ENCODE measurements at regions not wholly inside any gene's neighbourhood (a gene's known extent, or its start where the extent isn't known, plus 50 kb on each side); places are given as distances from the start of the nearest gene placed in this dataset.

DNA sequence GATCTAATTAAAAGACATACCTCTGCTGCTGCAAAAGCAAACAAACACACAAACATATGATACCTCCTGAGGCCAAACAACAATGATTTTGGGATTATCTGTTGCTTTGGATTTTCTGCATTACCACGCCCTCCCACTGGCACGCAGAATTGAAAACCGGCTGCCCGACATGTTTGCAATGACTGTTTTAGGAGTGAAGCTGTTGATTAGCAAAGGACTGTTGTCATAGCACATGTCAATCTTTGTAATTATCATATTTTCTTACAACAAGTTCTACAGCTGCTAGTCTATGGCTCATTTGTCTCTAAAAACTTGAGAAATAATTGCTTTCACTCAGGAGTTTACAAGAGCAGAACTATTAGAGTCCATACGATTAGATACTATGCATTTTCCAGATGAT lies 94.4 kb upstream of the MEIS1 start:
- TF ChIP-seq, protein P1, sequence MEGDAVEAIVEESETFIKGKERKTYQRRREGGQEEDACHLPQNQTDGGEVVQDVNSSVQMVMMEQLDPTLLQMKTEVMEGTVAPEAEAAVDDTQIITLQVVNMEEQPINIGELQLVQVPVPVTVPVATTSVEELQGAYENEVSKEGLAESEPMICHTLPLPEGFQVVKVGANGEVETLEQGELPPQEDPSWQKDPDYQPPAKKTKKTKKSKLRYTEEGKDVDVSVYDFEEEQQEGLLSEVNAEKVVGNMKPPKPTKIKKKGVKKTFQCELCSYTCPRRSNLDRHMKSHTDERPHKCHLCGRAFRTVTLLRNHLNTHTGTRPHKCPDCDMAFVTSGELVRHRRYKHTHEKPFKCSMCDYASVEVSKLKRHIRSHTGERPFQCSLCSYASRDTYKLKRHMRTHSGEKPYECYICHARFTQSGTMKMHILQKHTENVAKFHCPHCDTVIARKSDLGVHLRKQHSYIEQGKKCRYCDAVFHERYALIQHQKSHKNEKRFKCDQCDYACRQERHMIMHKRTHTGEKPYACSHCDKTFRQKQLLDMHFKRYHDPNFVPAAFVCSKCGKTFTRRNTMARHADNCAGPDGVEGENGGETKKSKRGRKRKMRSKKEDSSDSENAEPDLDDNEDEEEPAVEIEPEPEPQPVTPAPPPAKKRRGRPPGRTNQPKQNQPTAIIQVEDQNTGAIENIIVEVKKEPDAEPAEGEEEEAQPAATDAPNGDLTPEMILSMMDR (IDR thresholded peaks at IDR 0.05), result no peak
- no peak for TF ChIP-seq POLR2A (IDR thresholded peaks at IDR 0.05)
